SJSA1 (cell line): ENCODE measurements at regions not wholly inside any gene's neighbourhood (a gene's known extent, or its start where the extent isn't known, plus 50 kb on each side); places are given as distances from the start of the nearest gene placed in this dataset.

Experiments used
- DNase-seq, 2 experiments: peaks; one replicate each; pipeline ENCODE4 v3.0.0-alpha.2; 2015 to 2020; ENCODE audit warnings: low spot score in 2 of 2, low read depth in 1 of 2
- H3K27ac ChIP-seq: fragments of 250-450 bp; sonication (Bioruptor Pico); 2 replicates; pipeline ENCODE4 v1.5.1; 2020; ENCODE audit warnings: mild to moderate bottlenecking, moderate library complexity
- H3K27me3 ChIP-seq: fragments of 250-450 bp; sonication (Bioruptor Pico); replicated peaks from 2 replicates; pipeline ENCODE4 v1.5.1; 2020; ENCODE audit warnings: mild to moderate bottlenecking, moderate library complexity
- H3K36me3 ChIP-seq: fragments of 250-450 bp; sonication (Bioruptor Pico); 2 replicates; pipeline ENCODE4 v1.5.1; 2020; ENCODE audit warnings: mild to moderate bottlenecking
- H3K4me1 ChIP-seq: fragments of 250-450 bp; sonication (Bioruptor Pico); replicated peaks from 2 replicates; pipeline ENCODE4 v1.6.1; 2021; ENCODE audit warnings: mild to moderate bottlenecking
- H3K4me3 ChIP-seq: fragments of 250-450 bp; sonication (Bioruptor Pico); 2 replicates; pipeline ENCODE4 v1.5.1; 2020; ENCODE audit warnings: mild to moderate bottlenecking
- H3K9me3 ChIP-seq: fragments of 250-450 bp; sonication (Bioruptor Pico); replicated peaks from 2 replicates; pipeline ENCODE4 v1.5.1; 2020; ENCODE audit warnings: mild to moderate bottlenecking

GRCh38 chr1:232305050-232305449 is 324.9 kb downstream of the SIPA1L2 start:
- no peaks in the 10 kb centered on the region for H3K9me3 ChIP-seq
- H3K27me3 ChIP-seq: no peaks in the 10 kb centered on the region
- no peaks in the 10 kb centered on the region for H3K4me1 ChIP-seq
- DNase-seq: no peak
- H3K27ac ChIP-seq: no peak overlapping the region
- no peak overlapping the region for H3K4me3 ChIP-seq
- no peaks in the 10 kb centered on the region for H3K36me3 ChIP-seq

GRCh38 chr1:232303222-232303620 is 326.7 kb downstream of the SIPA1L2 start:
- Histone ChIP-seq H3K27ac (no peak overlapping the region), H3K4me3 (no peak overlapping the region), H3K4me1 (no peaks in the 10 kb centered on the region), H3K36me3 (no peaks in the 10 kb centered on the region), H3K27me3 (no peaks in the 10 kb centered on the region), H3K9me3 (no peaks in the 10 kb centered on the region)
- no peak for DNase-seq

GRCh38 chr1:232302376-232303221 is 327.3 kb downstream of the SIPA1L2 start:
- H3K4me1 ChIP-seq: no peaks in the 10 kb centered on the region
- H3K4me3 ChIP-seq: no peak overlapping the region
- DNase-seq: no peak
- H3K27me3 ChIP-seq: no peaks in the 10 kb centered on the region
- H3K36me3 ChIP-seq: no peaks in the 10 kb centered on the region
- no peak overlapping the region for H3K27ac ChIP-seq
- no peaks in the 10 kb centered on the region for H3K9me3 ChIP-seq

GRCh38 chr1:232301246-232301645 is 328.7 kb downstream of the SIPA1L2 start:
- no peaks in the 10 kb centered on the region for H3K4me1 ChIP-seq
- no peak overlapping the region for H3K27ac ChIP-seq
- no peaks in the 10 kb centered on the region for H3K27me3 ChIP-seq
- no peak for DNase-seq
- no peak overlapping the region for H3K4me3 ChIP-seq
- H3K36me3 ChIP-seq: no peaks in the 10 kb centered on the region
- H3K9me3 ChIP-seq: no peaks in the 10 kb centered on the region

GRCh38 chr1:232300466-232300865 is 329.5 kb downstream of the SIPA1L2 start:
- no peak for DNase-seq
- no peak overlapping the region for H3K27ac ChIP-seq
- H3K36me3 ChIP-seq: no peaks in the 10 kb centered on the region
- no peaks in the 10 kb centered on the region for H3K27me3 ChIP-seq
- no peaks in the 10 kb centered on the region for H3K4me1 ChIP-seq
- no peak overlapping the region for H3K4me3 ChIP-seq
- H3K9me3 ChIP-seq: no peaks in the 10 kb centered on the region

- no peaks in the 10 kb centered on the region for H3K27me3 ChIP-seq
- no peak for DNase-seq
- H3K36me3 ChIP-seq: no peaks in the 10 kb centered on the region
- H3K27ac ChIP-seq: no peak overlapping the region
- H3K9me3 ChIP-seq: no peaks in the 10 kb centered on the region
- H3K4me1 ChIP-seq: no peaks in the 10 kb centered on the region
- no peak overlapping the region for H3K4me3 ChIP-seq
Observed at GRCh38 chr1:232296461-232296860, 333.5 kb downstream of the SIPA1L2 start.

GRCh38 chr1:232293361-232293760 is 336.6 kb downstream of the SIPA1L2 start:
- H3K4me3 ChIP-seq: no peak overlapping the region
- no peak for DNase-seq
- no peaks in the 10 kb centered on the region for H3K4me1 ChIP-seq
- H3K36me3 ChIP-seq: no peaks in the 10 kb centered on the region
- no peaks in the 10 kb centered on the region for H3K9me3 ChIP-seq
- H3K27me3 ChIP-seq: no peaks in the 10 kb centered on the region
- H3K27ac ChIP-seq: no peak overlapping the region

GRCh38 chr1:232292818-232293217 is 337.1 kb downstream of the SIPA1L2 start:
- Histone ChIP-seq H3K9me3 (no peaks in the 10 kb centered on the region), H3K4me3 (no peak overlapping the region), H3K36me3 (no peaks in the 10 kb centered on the region), H3K27me3 (no peaks in the 10 kb centered on the region), H3K27ac (no peak overlapping the region), H3K4me1 (no peaks in the 10 kb centered on the region)
- no peak for DNase-seq

- Histone ChIP-seq H3K36me3 (no peaks in the 10 kb centered on the region), H3K27ac (no peak overlapping the region), H3K9me3 (no peaks in the 10 kb centered on the region), H3K27me3 (no peaks in the 10 kb centered on the region), H3K4me1 (no peaks in the 10 kb centered on the region), H3K4me3 (no peak overlapping the region)
- DNase-seq: no peak
Observed at GRCh38 chr1:232292239-232292638, 337.7 kb downstream of the SIPA1L2 start.

GRCh38 chr1:232291681-232292080 is 338.3 kb downstream of the SIPA1L2 start:
- no peaks in the 10 kb centered on the region for H3K9me3 ChIP-seq
- no peaks in the 10 kb centered on the region for H3K36me3 ChIP-seq
- no peaks in the 10 kb centered on the region for H3K4me1 ChIP-seq
- H3K27me3 ChIP-seq: no peaks in the 10 kb centered on the region
- H3K4me3 ChIP-seq: no peak overlapping the region
- H3K27ac ChIP-seq: no peak overlapping the region
- no peak for DNase-seq

- H3K9me3 ChIP-seq: no peaks in the 10 kb centered on the region
- H3K4me3 ChIP-seq: no peak overlapping the region
- H3K27me3 ChIP-seq: no peaks in the 10 kb centered on the region
- H3K36me3 ChIP-seq: no peaks in the 10 kb centered on the region
- H3K4me1 ChIP-seq: no peaks in the 10 kb centered on the region
- H3K27ac ChIP-seq: no peak overlapping the region
- no peak for DNase-seq
Observed at GRCh38 chr1:232291261-232291660, 338.7 kb downstream of the SIPA1L2 start.

GRCh38 chr1:232290570-232290969 is 339.4 kb downstream of the SIPA1L2 start:
- H3K9me3 ChIP-seq: no peaks in the 10 kb centered on the region
- H3K27ac ChIP-seq: no peak overlapping the region
- DNase-seq: no peak
- H3K36me3 ChIP-seq: no peaks in the 10 kb centered on the region
- no peak overlapping the region for H3K4me3 ChIP-seq
- H3K27me3 ChIP-seq: no peaks in the 10 kb centered on the region
- no peaks in the 10 kb centered on the region for H3K4me1 ChIP-seq

GRCh38 chr1:232287676-232288569 is 342.0 kb downstream of the SIPA1L2 start:
- no peaks in the 10 kb centered on the region for H3K27me3 ChIP-seq
- no peaks in the 10 kb centered on the region for H3K9me3 ChIP-seq
- H3K36me3 ChIP-seq: no peaks in the 10 kb centered on the region
- no peak for DNase-seq
- no peak overlapping the region for H3K27ac ChIP-seq
- H3K4me3 ChIP-seq: no peak overlapping the region
- no peaks in the 10 kb centered on the region for H3K4me1 ChIP-seq

- Histone ChIP-seq H3K27ac (no peak overlapping the region), H3K27me3 (no peaks in the 10 kb centered on the region), H3K4me1 (no peaks in the 10 kb centered on the region; the same call in 1 of the 2 replicates), H3K4me3 (no peak overlapping the region), H3K36me3 (no peaks in the 10 kb centered on the region), H3K9me3 (no peaks in the 10 kb centered on the region)
- no peak for DNase-seq
Observed at GRCh38 chr1:232285138-232285537, 344.8 kb downstream of the SIPA1L2 start.
